ENCODE measurements at regions not wholly inside any gene's neighbourhood (a gene's known extent, or its start where the extent isn't known, plus 50 kb on each side); places are given as distances from the start of the nearest gene placed in this dataset.

- TF ChIP-seq CTCF (conservative IDR thresholded peaks at IDR 0.05; ENCODE audit: low read length), result no peak
- DNase-seq (ENCODE audit: low read depth), result no peak
- H3K4me3 ChIP-seq (ENCODE audit: low read length), result no peak overlapping the region
These were observed 534.4 kb upstream of the CXADR start for GRCh38 chr21:16978309-16978895.

- DNase-seq (ENCODE audit: low read depth), result no peak
These were observed 533.3 kb upstream of the CXADR start for GRCh38 chr21:16979574-16979973.

GRCh38 chr21:16983420-16983819 lies 529.4 kb upstream of the CXADR start:
- TF ChIP-seq CTCF (conservative IDR thresholded peaks at IDR 0.05; ENCODE audit: low read length), result no peak
- DNase-seq (ENCODE audit: low read depth), result no peak
- H3K4me3 ChIP-seq (ENCODE audit: low read length), result no peak overlapping the region

More at GRCh38 chr21:16979574-16979973, 533.3 kb upstream of the CXADR start:
- no peak overlapping the region for H3K4me3 ChIP-seq (ENCODE audit: low read length)
- TF ChIP-seq CTCF (conservative IDR thresholded peaks at IDR 0.05; ENCODE audit: low read length), result no peak

- no peak for DNase-seq (ENCODE audit: low read depth)
- TF ChIP-seq CTCF (conservative IDR thresholded peaks at IDR 0.05; ENCODE audit: low read length), result no peak
- H3K4me3 ChIP-seq (ENCODE audit: low read length), result no peak overlapping the region
These were observed 520.4 kb upstream of the CXADR start for GRCh38 chr21:16992448-16992847.

- no peak for DNase-seq (ENCODE audit: low read depth)
- TF ChIP-seq CTCF (conservative IDR thresholded peaks at IDR 0.05; ENCODE audit: low read length), result no peak
- H3K4me3 ChIP-seq (ENCODE audit: low read length), result no peak overlapping the region
These were observed 519.3 kb upstream of the CXADR start for GRCh38 chr21:16993416-16994038.

GRCh38 chr21:17002594-17003257 lies 510.1 kb upstream of the CXADR start:
- no peak overlapping the region for H3K4me3 ChIP-seq (ENCODE audit: low read length)
- TF ChIP-seq CTCF (conservative IDR thresholded peaks at IDR 0.05; ENCODE audit: low read length), result no peak
- no peak for DNase-seq (ENCODE audit: low read depth)

GRCh38 chr21:17003258-17003615 lies 509.6 kb upstream of the CXADR start:
- peak; percentile 60 for DNase-seq (ENCODE audit: low read depth)
- TF ChIP-seq CTCF (conservative IDR thresholded peaks at IDR 0.05; ENCODE audit: low read length), result no peak
- no peak overlapping the region for H3K4me3 ChIP-seq (ENCODE audit: low read length)

Measured in AG10803 (cell line).